Stimulated activated CD8-positive, alpha-beta memory T cell treated with anti-CD3 and anti-CD28 coated beads, Interleukin-4, amount 100 ng/mL, for 4 hours (primary cell): ENCODE measurements at regions not wholly inside any gene's neighbourhood (a gene's known extent, or its start where the extent isn't known, plus 50 kb on each side); places are given as distances from the start of the nearest gene placed in this dataset.

Experiments
- DNase-seq, 2 donors: peaks; one replicate each; pipeline ENCODE4 v3.0.0-alpha.2; 2020; ENCODE audit warnings: low read depth in 2 of 2, low spot score in 1 of 2

- DNase-seq = no peak
Observed at GRCh38 chr11:19595840-19596751, 116.5 kb upstream of the NAV2 start.

- no peak for DNase-seq
Observed at GRCh38 chr11:19595499-19595839, 117.2 kb upstream of the NAV2 start.

- DNase-seq = no peak
Observed at GRCh38 chr11:19594326-19594725, 118.3 kb upstream of the NAV2 start.

GRCh38 chr11:19592842-19593241 lies 119.8 kb upstream of the NAV2 start:
- DNase-seq = no peak

GRCh38 chr11:19589567-19590260 lies 122.9 kb upstream of the NAV2 start:
- DNase-seq = no peak

GRCh38 chr11:19587979-19588378 lies 124.7 kb upstream of the NAV2 start:
- no peak for DNase-seq

GRCh38 chr11:19580646-19581045 lies 132.0 kb upstream of the NAV2 start:
- DNase-seq = no peak

- DNase-seq = no peak
Observed at GRCh38 chr11:19579957-19580356, 132.7 kb upstream of the NAV2 start.

GRCh38 chr11:19578871-19579270 lies 133.8 kb upstream of the NAV2 start:
- DNase-seq = no peak

GRCh38 chr11:19577976-19578619 lies 134.5 kb upstream of the NAV2 start:
- no peak for DNase-seq

- no peak for DNase-seq
Observed at GRCh38 chr11:19577391-19577975, 135.2 kb upstream of the NAV2 start.

GRCh38 chr11:19576903-19577302 lies 135.7 kb upstream of the NAV2 start:
- no peak for DNase-seq

GRCh38 chr11:19576054-19576453 lies 136.6 kb upstream of the NAV2 start:
- DNase-seq = no peak

GRCh38 chr11:19574916-19575315 lies 137.7 kb upstream of the NAV2 start:
- no peak for DNase-seq

- DNase-seq = no peak
Observed at GRCh38 chr11:19573666-19574065, 139.0 kb upstream of the NAV2 start.

GRCh38 chr11:19571906-19572305 lies 140.7 kb upstream of the NAV2 start:
- DNase-seq = no peak

GRCh38 chr11:19570889-19571288 lies 141.7 kb upstream of the NAV2 start:
- DNase-seq = no peak

- no peak for DNase-seq
Observed at GRCh38 chr11:19567996-19568395, 144.6 kb upstream of the NAV2 start.

- no peak for DNase-seq
Observed at GRCh38 chr11:19566583-19567379, 145.9 kb upstream of the NAV2 start.

- DNase-seq = no peak
Observed at GRCh38 chr11:19565639-19566038, 147.0 kb upstream of the NAV2 start.

- DNase-seq = no peak
Observed at GRCh38 chr11:19562156-19562555, 150.5 kb upstream of the NAV2 start.
